ENCODE measurements at regions not wholly inside any gene's neighbourhood (a gene's known extent, or its start where the extent isn't known, plus 50 kb on each side); places are given as distances from the start of the nearest gene placed in this dataset.

DNA sequence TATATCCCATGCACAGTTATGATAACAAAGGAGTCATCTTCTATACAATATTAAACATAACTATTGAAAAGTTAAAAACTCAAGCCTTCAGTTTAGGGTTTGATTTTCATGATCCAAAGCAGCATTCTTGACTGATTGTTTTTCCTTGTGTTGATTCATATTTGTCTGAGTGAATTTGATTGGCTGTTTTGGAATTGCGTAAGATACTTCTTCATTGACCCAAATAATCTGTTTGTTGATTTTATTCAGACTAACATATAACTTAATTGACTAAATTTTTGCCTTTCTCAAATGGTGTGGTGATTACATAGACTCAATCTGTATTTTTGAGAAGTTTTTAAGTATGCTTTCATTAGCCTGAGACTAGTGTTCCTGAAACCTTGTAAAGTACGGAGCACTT lies 305.7 kb upstream of the TNP1 start:
- intact Hi-C loops (cut with DNase I): no loop called here
- H3K36me3 ChIP-seq (replicated peaks in 1 of 2; ENCODE audit: insufficient read depth in 1 of 2, low read depth in 2 of 2): no peaks in the 10 kb centered on the region
- H3K27me3 ChIP-seq: peaks cover 0 to 3% of the 10 kb centered on the region in 2 donors
- WGBS, 2 donors: 87 to 92% methylated on average over 2 of the region's 2 CpGs
- H3K27ac ChIP-seq: no peak overlapping the region
- DNase-seq: no peak
- no peaks in the 10 kb centered on the region for H3K9me3 ChIP-seq
- TF ChIP-seq, protein P1, sequence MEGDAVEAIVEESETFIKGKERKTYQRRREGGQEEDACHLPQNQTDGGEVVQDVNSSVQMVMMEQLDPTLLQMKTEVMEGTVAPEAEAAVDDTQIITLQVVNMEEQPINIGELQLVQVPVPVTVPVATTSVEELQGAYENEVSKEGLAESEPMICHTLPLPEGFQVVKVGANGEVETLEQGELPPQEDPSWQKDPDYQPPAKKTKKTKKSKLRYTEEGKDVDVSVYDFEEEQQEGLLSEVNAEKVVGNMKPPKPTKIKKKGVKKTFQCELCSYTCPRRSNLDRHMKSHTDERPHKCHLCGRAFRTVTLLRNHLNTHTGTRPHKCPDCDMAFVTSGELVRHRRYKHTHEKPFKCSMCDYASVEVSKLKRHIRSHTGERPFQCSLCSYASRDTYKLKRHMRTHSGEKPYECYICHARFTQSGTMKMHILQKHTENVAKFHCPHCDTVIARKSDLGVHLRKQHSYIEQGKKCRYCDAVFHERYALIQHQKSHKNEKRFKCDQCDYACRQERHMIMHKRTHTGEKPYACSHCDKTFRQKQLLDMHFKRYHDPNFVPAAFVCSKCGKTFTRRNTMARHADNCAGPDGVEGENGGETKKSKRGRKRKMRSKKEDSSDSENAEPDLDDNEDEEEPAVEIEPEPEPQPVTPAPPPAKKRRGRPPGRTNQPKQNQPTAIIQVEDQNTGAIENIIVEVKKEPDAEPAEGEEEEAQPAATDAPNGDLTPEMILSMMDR (IDR thresholded peaks at IDR 0.05): no peak
- TF ChIP-seq POLR2A (IDR thresholded peaks at IDR 0.05): no peak
- no peak for ATAC-seq
- H3K4me1 ChIP-seq: no peaks in the 10 kb centered on the region
- H3K4me3 ChIP-seq: no peak overlapping the region

DNA sequence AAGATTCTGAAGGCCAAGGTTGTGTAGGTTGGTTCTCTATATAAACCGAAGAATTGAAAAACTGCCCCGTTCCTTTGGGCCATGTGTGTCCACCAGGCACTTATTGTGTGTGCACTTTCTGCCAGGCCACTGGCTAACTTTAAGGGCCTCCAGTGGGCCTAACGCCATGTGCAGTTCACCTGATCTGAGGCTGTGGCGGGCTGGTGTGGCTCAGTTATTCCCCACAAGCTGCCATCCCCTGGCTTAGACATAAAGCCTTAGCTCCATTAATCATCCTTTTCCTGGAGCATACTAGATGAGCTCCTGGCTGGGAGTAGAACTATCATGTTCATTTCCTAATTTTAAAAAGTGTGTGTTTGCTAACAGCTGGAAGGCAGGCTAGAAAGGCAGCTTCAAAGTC lies 304.1 kb upstream of the TNP1 start:
- no peak overlapping the region for H3K4me3 ChIP-seq
- H3K9me3 ChIP-seq: no peaks in the 10 kb centered on the region
- H3K27ac ChIP-seq: no peak overlapping the region
- DNase-seq: no peak
- no peak for TF ChIP-seq POLR2A (IDR thresholded peaks at IDR 0.05)
- TF ChIP-seq, protein P1 (IDR thresholded peaks at IDR 0.05): no peak
- H3K27me3 ChIP-seq: peaks cover 0 to 3% of the 10 kb centered on the region in 2 donors
- H3K4me1 ChIP-seq: no peaks in the 10 kb centered on the region
- WGBS, 2 donors: 90 to 92% methylated on average over 4 of the region's 4 CpGs
- H3K36me3 ChIP-seq (replicated peaks in 1 of 2; ENCODE audit: insufficient read depth in 1 of 2, low read depth in 2 of 2): no peaks in the 10 kb centered on the region
- intact Hi-C loops (cut with DNase I): no loop called here
- ATAC-seq: no peak

DNA sequence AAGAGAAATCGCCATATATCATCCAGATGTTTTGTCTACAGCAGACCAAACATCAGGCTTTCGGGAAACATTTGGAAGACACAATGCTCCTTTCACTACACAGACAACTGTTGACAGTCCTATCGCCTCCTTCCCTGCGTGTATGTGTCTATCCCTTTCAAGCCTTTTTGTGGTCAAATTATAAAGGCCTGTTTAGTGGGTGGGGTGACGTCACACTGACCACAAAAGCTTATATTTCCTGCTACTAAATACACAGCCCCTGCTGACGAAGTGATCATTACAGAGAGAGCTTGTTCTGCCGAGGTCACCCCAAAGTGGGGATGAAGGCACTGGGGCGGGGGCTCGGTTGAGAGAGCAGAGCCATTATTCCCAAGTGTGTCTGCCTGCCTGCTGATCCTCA lies 302.7 kb upstream of the TNP1 start:
- ATAC-seq (no peak), DNase-seq (no peak)
- H3K27me3 ChIP-seq: peaks cover 0 to 3% of the 10 kb centered on the region in 2 donors
- no peaks in the 10 kb centered on the region for H3K36me3 ChIP-seq (replicated peaks in 1 of 2; ENCODE audit: insufficient read depth in 1 of 2, low read depth in 2 of 2)
- no peak overlapping the region for H3K27ac ChIP-seq
- intact Hi-C loops (cut with DNase I): no loop called here
- no peak overlapping the region for H3K4me3 ChIP-seq
- TF ChIP-seq POLR2A (IDR thresholded peaks at IDR 0.05): no peak
- TF ChIP-seq, protein P1 (IDR thresholded peaks at IDR 0.05): no peak
- no peaks in the 10 kb centered on the region for H3K9me3 ChIP-seq
- no peaks in the 10 kb centered on the region for H3K4me1 ChIP-seq
- WGBS, 2 donors: 68 to 77% methylated on average over 9 of the region's 9 CpGs

DNA sequence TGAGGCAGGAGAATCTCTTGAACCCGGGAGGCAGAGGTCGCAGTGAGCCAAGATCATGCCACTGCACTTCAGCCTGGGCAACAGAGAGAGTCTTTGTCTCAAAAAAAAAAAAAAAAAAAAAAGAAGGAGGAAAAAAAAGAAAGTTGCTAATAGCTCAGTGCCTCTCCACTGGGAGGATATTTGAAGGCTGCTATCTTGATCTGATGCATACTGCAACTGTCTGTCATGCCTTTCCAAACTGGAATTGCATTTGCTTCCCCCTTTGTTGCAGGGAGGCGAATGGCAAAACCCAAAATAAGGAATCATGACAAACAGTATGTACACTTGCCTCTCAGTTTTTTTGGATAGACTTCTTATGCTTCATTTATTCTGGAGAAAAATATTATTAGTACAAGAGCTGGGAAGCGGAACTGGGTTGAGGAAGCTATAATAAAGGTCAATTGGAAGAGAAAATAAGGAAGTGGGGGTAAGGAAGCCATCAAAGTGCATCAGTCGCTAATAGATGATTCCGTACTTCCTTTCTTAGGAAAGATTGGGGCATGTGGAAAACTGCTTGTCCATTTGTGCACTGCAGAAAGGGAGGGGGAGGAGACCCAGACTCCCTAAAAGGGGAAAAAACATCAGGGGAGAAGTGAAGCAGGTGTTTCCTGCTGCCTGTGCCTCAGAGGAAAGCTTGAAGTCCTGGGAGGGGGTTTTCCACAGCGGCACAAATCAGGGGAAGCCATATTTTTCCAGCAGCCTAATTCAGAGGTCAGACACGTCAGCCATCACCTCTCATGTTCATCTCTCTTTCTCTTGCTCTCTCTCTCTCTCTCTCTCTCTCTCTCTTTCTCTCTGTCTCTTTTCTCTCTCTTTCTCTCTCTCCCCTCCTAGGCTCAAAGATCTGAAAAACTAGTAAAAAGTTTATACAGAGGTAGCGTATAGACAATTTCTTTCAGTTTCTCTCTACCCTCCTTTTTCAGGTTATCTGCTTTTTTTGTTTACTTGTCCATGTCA lies 301.4 kb upstream of the TNP1 start:
- DNase-seq (no peak), ATAC-seq (no peak)
- TF ChIP-seq, protein P1 (IDR thresholded peaks at IDR 0.05): no peak
- no peak for TF ChIP-seq POLR2A (IDR thresholded peaks at IDR 0.05)
- H3K27ac ChIP-seq: no peak overlapping the region
- no peak overlapping the region for H3K4me3 ChIP-seq
- no peaks in the 10 kb centered on the region for H3K9me3 ChIP-seq
- H3K36me3 ChIP-seq (replicated peaks in 1 of 2; ENCODE audit: insufficient read depth in 1 of 2, low read depth in 2 of 2): no peaks in the 10 kb centered on the region
- intact Hi-C loops (cut with DNase I): no loop called here
- 57 to 59% methylated on average over 9 of the region's 9 CpGs for WGBS, 2 donors
- H3K27me3 ChIP-seq: peaks cover 0 to 1% of the 10 kb centered on the region in 2 donors
- no peaks in the 10 kb centered on the region for H3K4me1 ChIP-seq

Data from body of pancreas (tissue), 4 donors.